GM21515 (cell line): ENCODE measurements at regions not wholly inside any gene's neighbourhood (a gene's known extent, or its start where the extent isn't known, plus 50 kb on each side); places are given as distances from the start of the nearest gene placed in this dataset.
"Not testable (repeated sequence)": the region's sequence is repeated elsewhere in the genome, so short reads cannot be mapped to it uniquely, and the experiment has no call there.

Source experiments
- ATAC-seq: cut with Tn5 transposase; IDR thresholded peaks from one replicate; pipeline ENCODE4 v1.9.1; 2021; ENCODE audit not compliant: unreplicated experiment

DNA sequence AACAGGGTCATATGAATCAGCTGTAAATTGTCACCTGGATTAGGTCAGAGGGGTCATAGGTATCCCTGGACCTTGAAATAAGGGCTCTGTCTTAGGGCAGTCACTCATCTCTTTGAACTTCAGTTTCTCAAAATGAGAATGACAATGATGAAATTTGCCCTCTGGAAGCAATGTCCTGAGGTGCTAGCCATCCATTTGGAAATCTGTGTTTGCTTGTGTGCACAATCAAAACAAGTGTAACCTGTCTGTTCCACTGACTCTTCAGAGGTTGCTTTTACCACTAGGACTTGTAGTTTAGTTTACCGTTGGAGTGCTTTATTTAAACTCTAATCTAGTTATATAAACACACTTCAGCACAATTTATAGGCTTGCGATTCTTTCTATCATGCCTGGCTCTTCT is 297.3 kb downstream of the CCDC74A start:
- not testable (repeated sequence) for ATAC-seq

DNA sequence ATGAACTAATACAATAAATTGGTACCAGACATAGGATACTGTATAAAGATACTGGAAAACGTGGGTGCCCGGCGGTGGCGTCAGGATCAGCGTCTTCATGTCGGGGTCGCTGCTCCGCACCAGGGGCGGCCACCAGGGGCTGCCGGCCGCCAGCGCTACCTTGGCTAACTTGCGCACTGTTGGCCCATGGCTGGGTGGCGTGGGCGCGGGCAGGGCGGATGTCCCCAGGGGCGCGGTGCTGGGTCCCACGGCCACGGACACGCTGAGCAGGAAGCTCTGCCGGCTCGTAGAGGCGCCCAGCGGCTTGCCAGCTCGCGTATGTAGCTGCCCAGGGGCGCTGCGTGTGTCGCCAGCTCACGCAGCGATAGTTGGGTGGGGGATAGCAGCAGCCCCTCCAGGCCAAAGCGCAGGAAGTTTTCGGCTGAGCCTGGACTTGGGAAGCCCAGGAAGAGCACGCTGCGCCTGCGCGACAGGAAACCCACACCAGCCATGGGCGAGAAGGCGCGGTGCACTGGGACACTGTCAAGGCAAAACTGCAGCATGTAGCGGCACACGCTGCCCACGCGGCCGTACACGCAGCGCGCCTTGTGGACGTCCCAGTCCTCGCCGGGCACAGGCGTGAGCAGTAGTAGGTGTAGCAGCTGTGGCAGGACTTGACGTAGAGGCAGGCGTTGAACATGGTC is 299.9 kb downstream of the CCDC74A start:
- no peak for ATAC-seq

DNA sequence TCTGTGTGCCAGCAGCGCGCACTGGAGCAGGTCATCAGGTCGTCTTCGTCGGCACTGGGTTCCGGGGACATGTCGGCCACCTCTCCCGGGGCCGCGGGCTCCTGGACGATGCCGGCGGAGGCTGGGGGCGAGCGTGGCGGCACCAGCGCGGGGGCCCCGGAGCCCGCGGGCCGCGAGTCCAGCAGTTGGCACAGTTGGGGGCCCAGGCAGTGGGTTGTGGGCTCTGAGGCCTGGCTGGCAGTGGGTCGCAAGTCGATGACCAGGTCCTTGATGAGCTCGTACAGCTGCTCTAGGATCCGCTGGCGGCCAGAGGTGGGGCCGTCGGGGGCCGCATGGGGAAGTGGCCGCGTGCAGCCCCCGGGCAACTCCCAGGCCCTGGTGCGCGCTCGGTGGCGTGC is 300.5 kb downstream of the CCDC74A start:
- no peak for ATAC-seq

DNA sequence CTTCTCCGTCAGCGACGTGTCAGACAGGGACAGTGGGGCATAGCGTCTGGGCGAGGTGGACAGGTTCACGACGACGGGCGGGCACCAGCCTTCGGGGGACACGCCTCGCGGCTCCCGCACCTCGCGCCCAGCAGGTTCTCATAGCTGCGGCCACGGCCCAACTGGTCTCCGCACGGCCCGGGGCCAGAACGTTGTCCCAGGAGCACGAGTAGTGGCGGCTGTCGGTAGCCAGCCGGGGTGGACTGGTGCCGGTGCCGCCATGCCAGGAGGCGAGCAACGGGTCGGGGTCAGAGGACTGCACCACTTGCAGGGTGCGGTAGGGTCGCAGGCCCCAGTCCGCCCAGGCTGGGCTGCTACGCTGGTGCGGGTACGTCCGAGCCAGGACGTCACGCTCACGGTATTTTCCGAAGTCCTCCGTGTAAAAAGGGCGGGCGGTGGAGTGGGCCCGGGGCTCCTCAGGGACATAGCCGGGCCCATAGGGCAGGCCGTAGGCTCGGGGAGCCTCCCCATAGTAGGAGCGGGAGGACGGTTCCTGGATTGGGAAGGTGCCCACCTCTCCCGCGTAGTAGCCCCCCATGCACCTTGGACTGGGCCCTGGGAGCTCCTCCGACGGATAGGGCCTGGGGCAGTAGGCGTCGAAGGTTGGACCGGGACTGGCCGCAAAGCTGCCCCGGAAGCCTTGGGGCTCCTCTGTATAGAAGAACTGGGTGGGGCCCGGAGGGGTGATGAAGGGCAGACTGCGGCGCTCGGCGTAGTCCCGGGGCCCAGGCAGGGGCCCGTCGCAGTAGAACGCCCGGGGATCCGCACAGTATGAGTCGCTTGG is 301.2 kb downstream of the CCDC74A start:
- ATAC-seq = not testable (repeated sequence)

DNA sequence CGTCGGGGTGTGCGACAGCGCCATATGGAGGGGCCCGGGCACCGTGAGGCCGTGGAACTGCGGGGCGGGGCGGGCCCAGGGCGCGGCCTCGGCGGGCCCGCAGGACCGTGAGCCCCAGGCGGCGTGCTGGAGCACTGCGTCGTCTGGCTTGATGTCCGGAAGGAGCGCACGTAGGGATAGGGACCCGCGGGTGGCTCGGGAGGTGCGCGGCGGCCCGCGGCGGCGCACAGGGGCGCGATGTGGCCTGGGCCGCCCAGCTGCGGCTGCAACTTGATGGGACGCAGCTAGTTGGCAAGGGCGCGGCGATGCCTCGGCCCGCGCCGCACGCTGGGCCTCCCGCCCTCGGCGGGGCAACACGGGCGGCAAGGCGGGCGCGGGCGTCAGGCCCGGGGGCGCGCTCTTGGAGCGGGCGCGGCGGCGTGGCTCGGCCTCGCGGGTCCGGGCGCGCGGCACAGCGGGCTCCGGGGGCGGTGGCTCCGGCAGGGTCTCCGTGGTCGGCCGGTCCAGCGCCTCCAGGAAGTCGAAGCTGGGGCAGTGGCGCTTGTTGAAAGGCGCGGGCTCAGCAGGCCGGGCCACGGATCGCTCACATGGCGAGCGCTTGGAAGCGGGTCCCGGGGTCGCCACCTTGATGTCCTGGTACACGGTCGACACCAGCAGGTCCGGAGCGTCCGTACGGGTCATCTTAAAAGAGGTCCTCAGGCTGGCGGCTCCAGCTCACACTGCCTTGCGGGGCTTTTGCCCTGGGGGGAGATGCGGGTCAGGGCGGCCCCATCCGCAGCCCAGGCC is 302.0 kb downstream of the CCDC74A start:
- ATAC-seq = not testable (repeated sequence)

DNA sequence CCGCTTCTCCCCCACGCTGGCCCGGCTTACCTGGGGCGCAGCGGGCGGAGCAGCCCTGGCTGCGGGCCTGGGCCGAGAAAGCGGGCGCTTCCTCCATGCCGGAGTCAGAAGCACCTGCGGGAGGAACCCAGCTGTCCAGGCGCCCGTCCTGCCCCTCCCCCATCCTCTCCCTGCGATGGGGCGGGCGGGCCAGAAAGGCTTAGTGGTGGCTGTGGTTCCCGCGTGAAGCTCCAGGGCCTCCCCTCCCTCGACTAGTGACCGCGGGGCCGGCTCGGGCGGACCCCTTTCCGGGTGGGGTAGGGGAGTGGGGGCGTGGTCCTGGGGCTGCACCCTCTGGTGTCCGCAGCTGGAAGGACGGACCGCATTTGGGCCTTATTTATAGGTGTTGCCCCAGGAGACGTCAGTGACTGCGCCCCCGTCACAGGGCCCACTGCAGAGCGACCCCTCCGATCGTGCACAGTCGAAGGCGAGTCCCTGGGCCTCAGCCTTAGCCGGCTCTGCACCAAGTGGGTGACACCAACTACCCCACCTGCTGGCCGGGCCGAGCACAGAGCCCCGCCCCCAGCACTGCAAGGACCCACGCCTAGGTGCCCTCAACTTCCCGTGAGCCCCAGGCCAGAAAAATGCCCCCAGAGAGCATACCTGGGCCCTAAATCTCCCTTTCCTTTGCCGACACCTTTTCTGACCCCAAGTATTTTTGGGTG is 302.7 kb downstream of the CCDC74A start:
- not testable (repeated sequence) for ATAC-seq

DNA sequence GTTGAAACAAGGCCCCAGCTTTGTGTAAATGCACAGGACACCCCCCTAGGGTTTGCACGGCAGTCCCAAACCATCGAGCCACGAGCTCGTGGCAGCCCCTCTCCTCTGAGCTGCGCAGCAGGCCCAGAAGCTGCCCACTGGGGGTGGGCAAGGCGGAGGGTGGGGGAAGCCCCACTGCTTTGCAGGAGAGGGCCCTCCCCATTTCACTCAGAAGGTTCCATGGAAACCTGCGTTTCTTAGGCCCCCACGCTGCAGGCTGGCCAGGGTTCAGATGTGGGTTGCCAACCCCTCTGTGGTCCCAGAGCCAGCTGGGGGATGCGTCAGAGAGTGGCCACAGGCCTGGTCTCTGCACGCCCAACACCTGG is 303.2 kb downstream of the CCDC74A start:
- ATAC-seq = not testable (repeated sequence)

DNA sequence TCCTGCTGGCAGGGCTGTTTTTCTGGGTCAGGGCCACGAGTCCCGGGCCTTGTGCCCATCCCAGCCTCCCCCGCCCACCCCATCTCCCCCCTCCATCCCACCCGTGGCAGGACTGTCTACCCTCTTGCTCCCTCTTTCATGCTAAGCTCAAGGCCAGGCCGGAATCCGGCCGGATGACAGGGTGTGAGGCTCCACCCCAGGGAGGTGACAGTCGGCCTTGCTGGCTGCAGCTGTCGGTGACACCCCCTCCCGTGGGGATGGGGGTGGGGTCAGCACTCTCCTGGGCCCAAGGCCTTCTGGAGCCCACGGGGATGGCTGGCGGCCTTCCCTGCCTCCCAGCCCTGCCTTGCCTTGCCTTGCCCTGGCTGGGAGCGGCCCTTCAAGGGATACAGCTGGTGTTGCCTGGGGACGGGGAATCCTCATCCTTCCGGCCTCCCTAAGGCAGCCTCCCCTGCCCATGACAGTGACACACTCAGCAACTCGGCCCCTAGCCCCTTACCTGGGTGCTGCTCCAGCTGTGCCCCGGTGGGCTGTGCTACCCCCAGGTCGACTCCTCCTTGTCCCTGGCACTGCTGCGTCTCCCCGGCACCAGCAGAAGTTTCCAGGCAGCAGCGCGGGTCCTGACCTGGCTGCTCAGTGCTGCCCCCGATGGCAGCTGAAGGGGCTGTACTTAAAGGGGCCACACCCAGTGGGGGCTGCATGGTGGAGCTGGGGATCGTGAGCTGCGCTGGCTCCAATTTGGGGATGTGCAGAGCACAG is 303.9 kb downstream of the CCDC74A start:
- not testable (repeated sequence) for ATAC-seq

DNA sequence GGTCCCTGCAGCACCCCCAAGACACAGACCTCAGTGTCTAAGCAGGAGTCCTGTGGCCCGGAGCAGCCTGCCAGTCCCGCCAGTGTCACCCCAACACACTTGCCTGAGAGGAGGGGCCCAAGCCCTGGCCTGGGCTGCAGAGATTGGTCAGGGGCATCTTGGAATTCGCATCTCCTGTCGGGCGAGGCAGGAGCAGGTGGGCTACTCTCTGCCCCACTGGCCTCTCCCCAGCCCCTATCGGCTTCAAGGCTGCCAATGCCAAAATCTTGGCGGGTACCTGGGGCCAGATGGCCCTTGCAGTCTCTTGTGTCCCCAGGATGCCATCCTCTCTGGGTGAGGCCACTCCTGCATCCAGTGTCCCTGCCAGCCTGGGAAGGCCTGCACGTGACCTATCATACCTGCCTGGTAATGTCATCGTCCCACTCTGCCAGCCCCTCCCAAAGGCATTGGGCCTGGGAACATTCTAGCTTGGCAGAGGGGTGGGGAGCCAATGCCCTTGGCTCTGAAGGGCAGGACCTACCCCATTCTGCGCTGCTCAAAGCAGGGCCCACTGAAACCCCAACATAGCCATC is 304.6 kb downstream of the CCDC74A start:
- not testable (repeated sequence) for ATAC-seq

DNA sequence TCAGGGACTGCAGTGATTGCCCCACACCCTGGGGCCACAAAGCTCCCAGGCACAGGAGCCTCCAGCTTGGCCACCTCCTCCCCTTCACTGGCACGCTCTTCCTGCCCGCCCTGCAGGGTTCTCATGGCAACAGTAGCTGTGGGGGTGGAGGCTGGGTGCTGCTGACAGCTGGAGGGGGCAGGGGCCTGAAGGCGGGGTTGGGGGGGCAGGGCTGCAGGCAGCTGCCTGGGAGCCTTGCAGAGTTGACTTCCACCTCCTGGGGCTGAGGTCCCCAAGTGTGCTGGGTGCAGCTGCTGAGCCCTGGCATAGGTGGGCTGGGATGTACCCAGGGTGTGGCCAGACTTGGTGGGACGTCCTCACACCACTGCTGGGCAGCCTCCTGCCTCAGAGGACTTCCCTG is 305.2 kb downstream of the CCDC74A start:
- ATAC-seq = not testable (repeated sequence)

DNA sequence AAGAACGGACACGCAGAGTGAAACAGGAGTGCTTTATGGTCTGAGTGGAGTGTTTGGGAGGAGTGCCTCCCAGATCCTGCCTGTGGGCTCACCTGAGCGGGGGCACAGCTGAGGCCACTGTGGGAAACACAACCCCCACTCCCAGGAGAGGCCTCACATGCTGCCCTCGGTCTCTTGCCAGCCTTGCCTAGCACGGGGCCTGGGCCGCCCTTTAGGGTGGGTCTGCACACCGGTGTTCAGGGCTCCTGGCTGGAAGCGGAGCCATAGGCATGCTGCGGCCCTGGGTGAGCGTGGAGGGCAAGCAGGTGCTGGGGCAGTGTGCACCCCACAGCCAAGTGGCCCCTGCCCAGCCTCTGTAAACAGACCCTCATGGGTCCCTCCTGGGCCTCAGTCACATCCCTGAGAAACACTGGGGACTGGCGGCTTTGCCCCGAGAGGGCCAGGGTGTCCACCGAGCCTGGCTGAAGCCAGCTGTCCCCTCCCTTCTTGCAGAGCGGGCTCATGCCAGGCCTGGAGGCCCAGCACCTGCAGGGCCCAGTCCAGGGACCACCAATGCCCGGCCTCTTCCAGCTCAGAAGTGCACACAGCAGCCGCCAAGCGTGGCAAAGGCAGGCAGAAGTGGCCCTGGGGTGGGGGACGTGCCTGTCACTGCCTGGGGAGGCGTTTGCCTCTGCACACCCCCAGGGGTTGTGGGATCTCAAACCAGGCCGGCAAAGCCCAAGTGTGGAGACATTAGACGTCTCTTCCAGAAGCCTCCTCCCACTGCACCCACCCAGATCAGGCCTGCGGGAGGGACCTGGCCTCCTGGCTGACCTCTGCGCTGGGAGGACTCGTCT is 305.9 kb downstream of the CCDC74A start:
- ATAC-seq = not testable (repeated sequence)

DNA sequence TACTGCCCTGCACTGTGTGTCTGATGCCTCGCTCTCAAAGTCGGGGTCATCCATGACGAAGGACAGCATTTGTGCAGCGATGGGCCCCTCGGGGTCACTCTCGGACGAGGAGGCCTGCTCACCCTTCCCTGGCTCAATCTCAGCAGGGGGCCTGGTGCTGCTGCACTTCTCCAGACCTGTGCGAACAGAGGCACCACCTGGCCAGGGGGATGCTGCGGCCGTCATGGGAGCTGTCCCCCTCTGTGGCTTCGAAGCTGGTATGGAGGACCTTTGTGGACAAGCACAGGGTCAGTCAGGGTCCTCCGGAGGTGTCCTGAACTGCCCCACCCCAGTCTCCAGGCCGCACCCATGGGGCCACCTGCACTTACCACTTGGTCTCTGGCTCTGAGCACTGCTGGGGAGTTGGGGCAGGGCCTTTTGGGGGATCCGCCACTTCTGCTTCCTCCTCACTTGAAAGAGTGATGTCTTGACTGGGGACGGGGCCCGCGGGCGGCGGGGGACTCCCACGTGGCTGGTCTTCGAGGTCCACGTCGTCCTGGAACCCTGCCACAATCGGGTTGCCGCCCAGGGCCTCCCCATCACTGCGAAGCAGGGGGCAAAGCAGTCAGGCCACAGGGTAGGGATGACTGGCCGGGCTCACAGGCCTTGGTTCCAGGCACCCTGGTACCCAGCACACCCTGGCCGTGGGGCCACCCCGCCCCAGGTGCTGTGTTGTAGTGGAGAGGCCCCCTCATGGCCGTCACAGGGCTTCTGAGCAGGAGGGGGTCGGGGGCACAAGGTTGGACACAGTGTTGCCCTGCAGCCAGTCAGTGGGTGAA is 306.7 kb downstream of the CCDC74A start:
- not testable (repeated sequence) for ATAC-seq

DNA sequence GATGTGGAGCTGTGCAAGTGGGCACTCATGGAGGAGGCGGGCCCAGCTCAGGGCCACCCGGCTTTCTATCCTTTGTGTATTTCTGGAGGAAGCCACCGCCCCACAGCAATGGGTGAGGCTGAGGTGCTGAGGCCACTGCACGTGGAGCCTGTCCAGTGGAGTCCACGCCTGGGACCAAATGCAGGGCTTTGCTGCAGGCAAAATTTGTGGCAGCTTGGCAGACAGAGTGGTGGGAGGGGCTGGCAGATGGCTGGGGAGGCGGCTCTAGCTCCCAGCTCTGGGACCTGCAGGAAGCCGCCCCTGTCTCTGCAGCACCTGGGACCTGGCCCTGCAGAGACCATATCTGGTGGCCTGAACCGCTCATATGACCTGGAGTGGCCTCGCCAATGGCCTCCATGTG is 307.3 kb downstream of the CCDC74A start:
- not testable (repeated sequence) for ATAC-seq

DNA sequence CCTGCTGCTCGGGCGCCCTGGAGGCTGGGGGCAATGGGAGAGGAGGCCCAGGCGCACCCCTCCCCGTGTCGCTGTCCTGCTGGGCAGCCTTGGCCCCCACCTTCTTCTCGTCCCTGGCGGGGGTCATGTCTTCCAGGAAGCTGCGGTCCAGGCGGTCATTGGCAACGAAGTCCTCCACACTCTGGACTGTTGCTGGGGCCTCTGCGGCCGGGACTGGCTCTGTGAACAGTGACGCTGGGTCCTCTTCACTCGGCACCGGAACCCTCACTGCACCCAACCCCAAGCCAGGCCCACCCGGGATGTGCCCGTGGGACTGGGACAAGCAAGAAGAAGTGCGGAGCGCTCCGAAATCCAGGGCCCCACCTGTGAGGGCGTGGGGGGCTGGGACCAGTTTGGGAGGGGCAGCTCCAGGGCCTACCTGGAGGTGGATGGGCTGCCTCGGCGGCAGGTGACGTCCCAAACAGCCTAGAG is 308.0 kb downstream of the CCDC74A start:
- ATAC-seq = no peak

DNA sequence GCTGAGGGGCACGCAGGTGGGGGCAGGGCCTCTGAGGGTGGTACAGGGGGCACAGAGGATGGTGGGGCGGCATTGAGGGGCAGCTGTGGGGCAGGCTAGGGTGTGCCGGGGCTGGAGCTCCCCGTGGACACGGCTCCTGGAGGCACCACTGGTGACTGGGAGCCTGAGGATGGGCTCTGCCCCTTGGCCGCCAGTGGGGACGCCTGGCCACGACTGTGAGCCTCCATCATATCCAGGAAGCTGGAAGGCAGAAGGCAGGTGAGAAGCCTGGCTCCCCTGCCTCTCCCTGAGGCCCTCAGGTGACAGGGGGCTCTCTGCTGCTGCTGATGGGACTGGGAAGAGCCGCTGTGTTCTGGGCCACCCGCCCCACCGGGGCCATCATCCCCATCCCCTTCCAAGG is 308.4 kb downstream of the CCDC74A start:
- not testable (repeated sequence) for ATAC-seq

DNA sequence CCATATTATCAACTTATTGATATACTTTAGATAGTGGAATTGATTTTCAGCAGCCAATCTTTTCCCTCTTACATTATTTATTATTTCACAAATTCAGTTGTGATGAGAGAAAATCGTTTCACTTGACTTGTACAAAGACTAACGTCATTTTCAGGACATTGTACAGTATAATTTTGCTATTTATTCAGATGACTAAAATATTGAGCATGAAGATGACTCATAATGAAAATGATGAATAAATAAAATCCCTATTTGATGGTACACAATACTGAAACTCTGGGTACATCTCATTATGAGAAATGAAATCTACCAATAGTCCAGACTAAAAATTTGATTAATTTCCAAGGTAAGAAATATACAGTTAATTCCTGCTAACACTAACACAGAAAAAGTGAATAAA is 316.4 kb downstream of the CCDC74A start:
- ATAC-seq = not testable (repeated sequence)

DNA sequence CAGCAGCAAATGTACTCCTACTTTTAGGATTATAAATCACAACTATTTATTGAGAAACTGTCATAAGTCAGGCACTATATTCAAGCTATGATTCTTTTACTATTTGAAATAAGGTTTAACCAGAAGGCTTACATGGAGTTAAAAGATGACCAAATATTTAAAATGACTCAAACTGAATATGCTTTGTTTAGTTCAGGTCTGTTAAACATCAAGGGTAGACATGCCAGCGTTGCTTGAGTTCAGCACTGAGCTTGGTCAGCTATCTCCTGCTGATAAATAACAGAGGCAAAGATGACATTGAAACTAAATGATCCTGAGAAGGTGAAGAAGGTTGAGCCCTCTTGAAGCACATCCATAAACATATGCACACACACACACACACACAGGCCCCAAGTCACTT is 305.6 kb downstream of the ANKRD30BL start:
- not testable (repeated sequence) for ATAC-seq

DNA sequence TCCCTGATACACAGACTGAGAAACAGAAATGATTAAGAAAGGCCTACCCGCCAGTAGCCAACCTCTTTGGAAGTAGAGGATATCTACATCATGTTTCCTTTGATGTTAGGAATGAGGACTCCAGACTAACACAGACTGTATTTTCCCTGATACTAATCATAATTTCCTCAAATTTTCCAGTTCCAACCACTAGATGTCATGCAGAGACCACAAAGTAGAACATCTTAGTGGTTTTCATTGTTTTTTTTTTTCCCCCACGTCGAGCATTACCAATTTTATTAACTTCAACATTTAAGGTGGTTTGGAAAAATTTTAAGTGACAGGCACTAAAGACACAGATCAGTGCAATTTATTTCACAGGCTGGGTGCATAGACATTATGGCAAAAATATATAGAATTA is 303.6 kb downstream of the ANKRD30BL start:
- not testable (repeated sequence) for ATAC-seq
